K562 (cell line): ENCODE measurements at regions not wholly inside any gene's neighbourhood (a gene's known extent, or its start where the extent isn't known, plus 50 kb on each side); places are given as distances from the start of the nearest gene placed in this dataset.

Experiments used
- POLR2AphosphoS5 ChIP-seq: IDR thresholded peaks from 2 replicates; pipeline ENCODE4 v1.6.1; 2011; ENCODE audit warnings: mild to moderate bottlenecking, low read depth, low read length, moderate library complexity; ENCODE audit not compliant: control insufficient read depth, insufficient read depth
- TCF7 ChIP-seq: sonication (generic); IDR thresholded peaks from 2 replicates; pipeline ENCODE4 v1.6.1; 2016; ENCODE audit warnings: antibody characterized with exemption, borderline replicate concordance

DNA sequence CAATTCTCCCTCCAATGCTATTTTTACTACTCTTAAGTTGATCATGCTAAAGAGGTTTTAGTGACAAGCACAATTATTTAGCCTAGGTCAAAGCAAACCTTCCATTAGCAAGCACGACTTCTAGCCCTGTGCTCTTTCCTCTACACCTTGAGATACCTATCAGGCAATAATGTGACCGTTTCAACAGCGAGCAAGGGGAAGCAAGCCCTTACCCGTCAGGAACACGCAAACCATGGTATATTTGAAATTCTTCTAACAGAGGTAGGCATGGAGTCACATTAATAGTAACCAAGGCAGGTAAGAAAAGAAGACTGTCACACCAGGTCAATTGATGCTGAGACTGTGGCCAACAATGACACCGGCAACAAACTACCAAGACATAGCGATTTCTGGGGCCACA lies 68.9 kb upstream of the VGLL4 start:
- no peak for TF ChIP-seq TCF7
- no peak for TF ChIP-seq POLR2AphosphoS5
